GM19025 (cell line): ENCODE measurements at regions not wholly inside any gene's neighbourhood (a gene's known extent, or its start where the extent isn't known, plus 50 kb on each side); places are given as distances from the start of the nearest gene placed in this dataset.

Experiments
- ATAC-seq: cut with Tn5 transposase; IDR thresholded peaks from one replicate; pipeline ENCODE4 v1.9.1; 2021; ENCODE audit warnings: mild to moderate bottlenecking, low read depth, moderate library complexity; ENCODE audit not compliant: unreplicated experiment

- ATAC-seq: no peak
Observed at GRCh38 chr9:99509900-99510535, 287.9 kb downstream of the SEC61B start.

DNA sequence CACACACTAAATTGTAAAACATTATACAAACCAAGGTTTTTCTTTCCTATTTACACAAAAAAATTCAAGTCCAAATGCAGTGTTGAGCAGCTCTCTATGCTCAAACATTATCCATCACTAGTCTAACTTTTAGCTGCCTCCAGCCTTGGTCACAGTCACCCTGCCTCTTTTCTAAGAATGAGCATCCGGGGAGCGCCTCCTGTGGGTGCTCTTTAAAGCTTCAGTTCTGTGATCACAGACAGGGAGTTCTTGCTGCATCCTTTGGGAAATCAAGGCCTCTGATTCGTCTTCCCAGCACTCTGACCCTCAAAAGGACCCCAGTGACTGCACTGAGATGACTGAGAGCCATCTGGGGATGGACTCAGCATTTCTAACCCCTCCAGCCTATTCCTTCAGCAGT is 289.6 kb downstream of the SEC61B start:
- no peak for ATAC-seq

DNA sequence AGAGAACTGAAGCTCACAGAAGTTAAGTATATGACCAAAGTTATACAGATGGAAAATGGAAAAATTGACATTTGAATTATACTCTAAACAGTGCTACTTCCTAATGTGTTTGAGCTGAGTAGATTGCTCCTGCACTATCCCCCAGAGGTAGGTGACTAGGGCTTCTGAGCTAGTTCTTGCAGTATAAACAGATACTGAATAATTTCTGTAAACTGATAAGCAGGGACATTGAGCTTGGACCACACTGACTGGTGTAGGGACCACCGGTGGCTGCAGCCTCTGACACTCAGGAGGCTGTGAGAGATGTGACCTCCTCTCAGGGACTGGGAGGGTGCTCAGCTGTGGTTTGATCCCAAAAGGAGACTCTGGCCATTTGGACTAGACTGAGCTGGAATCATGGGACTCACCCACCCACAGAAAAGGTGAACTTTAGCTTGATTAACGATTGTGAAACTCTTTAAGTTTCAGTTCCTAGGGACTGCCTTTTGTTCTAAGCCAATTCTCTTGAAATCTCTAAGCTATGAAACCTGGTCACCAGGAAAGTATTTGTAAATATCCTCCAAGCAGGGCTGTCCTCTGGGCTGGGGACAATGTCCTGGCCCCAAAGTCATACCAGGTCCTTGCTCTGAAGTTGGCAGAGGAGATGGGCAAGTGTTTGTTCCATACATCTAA is 291.5 kb downstream of the SEC61B start:
- no peak for ATAC-seq

GRCh38 chr9:99515093-99515492 is 293.0 kb downstream of the SEC61B start:
- ATAC-seq: no peak

GRCh38 chr9:99515895-99516656 is 294.0 kb downstream of the SEC61B start:
- no peak for ATAC-seq

GRCh38 chr9:99516657-99517049 is 294.6 kb downstream of the SEC61B start:
- no peak for ATAC-seq

GRCh38 chr9:99523838-99524237 is 297.8 kb upstream of the NR4A3 start:
- ATAC-seq: no peak

DNA sequence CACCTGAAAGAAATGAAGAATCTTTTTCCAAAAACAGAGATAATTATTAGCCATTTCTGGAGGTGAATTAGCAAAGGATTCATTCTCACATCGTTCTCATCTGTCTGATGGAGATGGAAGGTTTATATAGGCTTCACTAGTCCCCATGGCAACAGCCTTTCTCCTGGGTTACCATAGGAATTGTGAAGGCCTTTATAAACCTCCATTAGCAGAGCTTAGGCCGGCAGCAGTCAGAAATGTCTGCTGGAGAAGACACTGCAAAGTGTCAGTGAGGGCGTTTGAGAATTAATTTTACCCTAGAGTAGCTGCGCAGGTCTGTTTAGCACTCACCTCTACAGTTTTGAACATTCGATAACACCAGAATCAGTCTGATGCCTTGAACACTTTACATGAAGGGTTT is 290.4 kb upstream of the NR4A3 start:
- ATAC-seq: no peak

GRCh38 chr9:99533421-99533820 is 288.3 kb upstream of the NR4A3 start:
- no peak for ATAC-seq

DNA sequence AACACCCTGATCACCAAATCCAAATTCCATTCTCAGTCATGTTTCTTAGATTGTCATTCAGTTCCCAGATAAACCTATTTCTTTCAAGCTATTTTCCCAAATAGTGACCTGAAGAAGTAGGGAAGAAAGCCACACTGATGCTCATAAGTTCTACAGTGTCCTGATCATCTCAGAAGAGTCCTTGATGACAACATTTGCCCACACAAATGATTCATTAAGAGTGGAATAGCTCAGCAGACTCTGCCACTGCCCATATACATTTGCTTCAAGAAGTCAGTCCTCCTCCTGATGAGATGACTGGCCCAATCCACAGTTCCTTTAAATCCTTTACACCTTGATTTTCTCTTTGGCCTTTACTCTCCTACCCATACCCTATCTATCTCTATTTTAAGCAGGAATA is 283.7 kb upstream of the NR4A3 start:
- no peak for ATAC-seq

DNA sequence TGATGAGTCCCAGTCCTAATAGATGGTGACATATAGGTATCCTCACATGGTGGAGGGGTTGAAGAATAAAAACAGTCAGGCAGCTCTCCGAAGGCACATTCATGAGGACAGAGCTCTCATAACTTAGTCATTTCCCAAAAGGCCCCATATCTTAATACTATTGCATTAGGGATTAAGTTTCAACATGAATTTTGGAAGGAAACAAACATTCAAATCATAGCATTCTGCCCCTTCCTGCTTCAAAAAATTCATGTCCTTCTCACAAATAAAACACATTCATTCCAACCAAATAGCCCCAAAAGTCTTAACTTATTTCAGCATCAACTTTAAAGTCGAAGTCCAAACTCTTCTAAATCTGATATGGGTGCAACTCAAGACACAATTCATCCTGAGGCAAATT is 277.2 kb upstream of the NR4A3 start:
- no peak for ATAC-seq

GRCh38 chr9:99549441-99549840 is 272.2 kb upstream of the NR4A3 start:
- no peak for ATAC-seq

DNA sequence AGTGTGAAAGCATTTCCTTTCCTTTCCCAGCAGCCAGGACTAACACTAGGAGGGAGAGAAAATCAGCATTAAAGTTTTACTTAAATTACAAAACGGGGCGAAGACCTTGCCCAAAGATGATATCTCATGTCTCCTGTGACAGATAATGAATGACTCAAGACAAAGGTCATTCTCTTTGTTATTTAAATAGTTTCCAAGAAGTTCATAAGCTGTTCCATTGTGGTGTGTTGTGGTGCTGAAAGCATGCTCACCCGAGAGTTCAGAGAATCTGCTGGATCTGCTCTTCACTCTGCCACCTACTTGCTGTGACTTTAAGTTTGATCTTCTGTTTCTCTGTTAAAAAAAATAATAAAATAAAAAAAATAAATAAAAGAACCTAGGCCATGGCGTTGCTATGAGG is 265.9 kb upstream of the NR4A3 start:
- ATAC-seq: no peak

DNA sequence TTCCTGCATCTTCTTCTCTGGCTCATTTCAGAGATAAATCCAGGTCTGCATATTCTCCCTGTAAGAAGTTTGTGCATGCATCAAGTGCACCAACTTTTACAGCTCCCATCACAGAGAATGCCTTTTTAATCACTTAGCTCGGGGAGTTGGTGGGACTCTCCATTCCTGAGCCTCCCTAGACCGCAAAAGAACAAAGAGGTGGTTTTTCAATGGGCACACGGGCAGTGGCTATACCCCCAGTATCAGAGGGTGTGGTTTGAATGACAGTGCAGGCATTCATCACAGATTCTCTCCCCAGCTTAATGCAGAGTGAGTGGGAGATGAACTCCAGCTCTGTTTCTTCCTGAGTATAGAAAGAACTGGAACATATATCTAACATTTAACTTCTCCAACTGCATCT is 264.7 kb upstream of the NR4A3 start:
- ATAC-seq: no peak

DNA sequence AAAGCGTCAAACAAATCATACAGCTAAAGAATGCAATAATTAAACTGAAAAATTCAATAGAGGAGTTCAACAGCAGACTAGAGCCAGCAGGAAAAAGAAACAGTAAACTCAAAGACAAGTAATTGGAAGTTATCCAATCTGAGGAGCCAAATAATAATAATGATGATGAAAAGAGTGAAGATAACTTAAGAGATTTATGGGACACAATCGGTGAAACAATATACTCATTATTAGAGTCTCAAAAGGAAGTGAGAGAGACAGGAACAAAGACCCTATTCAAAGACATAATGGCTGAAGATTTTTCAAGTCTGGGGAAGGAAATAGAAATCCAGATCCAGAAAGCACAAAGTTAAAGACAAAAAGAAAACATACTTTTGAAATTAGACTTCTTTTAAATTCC is 263.9 kb upstream of the NR4A3 start:
- ATAC-seq: no peak

- no peak for ATAC-seq
Observed at GRCh38 chr9:99559776-99560175, 261.9 kb upstream of the NR4A3 start.

DNA sequence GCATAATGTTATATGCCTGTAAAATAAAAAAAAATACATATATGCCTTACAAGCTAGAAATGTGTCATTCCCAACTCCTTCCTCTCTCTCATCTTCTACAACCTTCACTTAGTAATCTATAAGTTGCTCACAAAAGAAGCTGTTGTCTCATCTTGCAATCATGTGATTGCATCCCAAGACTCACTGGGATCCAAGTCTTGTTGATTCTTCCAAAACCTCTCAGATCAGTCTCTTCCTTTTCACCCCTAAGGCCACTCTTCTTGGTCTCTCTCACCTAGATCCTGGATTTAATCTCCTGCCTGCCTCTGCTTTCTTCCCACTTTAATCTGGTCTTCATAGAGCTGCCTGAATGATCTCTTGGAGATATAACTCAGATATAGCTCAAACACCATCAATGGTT is 261.1 kb upstream of the NR4A3 start:
- ATAC-seq: no peak

GRCh38 chr9:99561509-99561917 is 260.2 kb upstream of the NR4A3 start:
- ATAC-seq: no peak

DNA sequence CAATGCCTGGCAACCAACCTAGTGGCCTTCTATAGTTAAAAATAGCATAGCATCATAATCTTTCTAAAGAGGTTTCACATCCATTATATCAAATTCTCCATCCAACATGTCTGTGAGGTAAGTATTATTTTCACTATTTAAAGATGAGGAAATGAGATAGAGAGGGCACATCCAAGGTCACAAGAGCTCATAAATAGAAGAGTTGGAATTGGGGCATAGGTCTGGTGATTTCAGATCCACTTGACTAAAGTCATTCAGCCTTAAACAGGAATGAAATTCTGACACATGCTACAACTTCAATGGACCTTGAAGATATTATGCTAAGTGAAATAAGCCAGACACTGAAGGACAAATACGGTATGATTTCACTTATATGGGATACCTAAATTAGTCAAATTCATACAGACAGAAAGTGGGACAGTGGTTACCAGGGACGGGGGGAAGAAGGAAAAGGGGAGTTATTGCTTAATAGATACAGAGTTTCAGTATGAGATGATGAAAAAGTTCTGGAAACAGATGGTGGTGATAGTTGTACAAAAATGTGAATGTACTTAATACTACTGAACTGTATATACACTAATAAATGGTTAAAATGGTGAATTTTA is 259.6 kb upstream of the NR4A3 start:
- ATAC-seq: no peak

- ATAC-seq: no peak
Observed at GRCh38 chr9:99563364-99563763, 258.3 kb upstream of the NR4A3 start.

DNA sequence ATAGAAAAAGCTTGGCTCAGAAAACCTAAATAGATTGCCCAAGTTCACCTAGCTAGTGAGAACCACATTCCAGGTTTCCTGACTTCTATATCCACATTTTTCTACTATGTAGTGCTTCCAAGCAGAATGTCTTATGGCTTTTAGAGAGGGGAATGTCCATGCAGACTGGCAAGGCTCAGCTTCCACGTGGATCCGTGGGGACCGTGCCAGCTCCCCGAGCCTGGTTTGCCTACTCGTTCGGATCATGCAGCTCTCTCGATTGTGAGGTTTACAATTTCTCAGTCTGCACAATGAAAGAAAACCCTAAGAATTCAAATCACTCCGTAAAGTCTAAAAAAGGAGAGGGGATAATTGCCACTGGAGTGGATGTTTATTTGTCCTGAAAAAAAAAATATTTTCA is 256.5 kb upstream of the NR4A3 start:
- no peak for ATAC-seq
